ENCODE measurements at regions not wholly inside any gene's neighbourhood (a gene's known extent, or its start where the extent isn't known, plus 50 kb on each side); places are given as distances from the start of the nearest gene placed in this dataset.

DNA sequence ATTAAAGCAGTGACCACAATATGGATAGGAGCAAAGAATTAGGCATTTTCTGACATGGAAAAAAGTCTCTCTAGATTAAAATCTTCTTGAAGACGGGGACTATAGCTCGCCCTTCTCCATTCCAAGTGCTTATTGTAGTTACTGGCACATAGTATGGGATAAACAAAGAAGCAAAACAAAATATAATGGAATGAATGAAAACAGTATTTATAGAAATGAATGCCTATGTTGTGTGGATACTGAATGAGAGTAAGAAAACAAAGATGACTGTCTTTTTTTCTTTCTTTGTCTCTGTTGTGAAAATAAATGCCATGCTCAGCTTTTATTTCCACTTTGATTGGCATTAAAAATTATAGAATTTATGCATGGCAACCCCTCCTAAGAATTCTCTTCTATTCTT lies 1414.3 kb upstream of the ACO1 start:
- DNase-seq (ENCODE audit: low spot score) = no peak
- H3K4me3 ChIP-seq = no peak overlapping the region
- TF ChIP-seq POLR2AphosphoS5 (IDR thresholded peaks at IDR 0.05) (no peak), POLR2A (IDR thresholded peaks at IDR 0.05) (no peak)
- no peak overlapping the region for H3K27ac ChIP-seq
- H3K27me3 ChIP-seq (replicated peaks; ENCODE audit: insufficient read depth) = no peaks in the 10 kb centered on the region
- no peaks in the 10 kb centered on the region for H3K4me1 ChIP-seq (replicated peaks)
- WGBS = 76% methylated on average over 2 of the region's 2 CpGs
- no peaks in the 10 kb centered on the region for H3K36me3 ChIP-seq
- intact Hi-C loops (cut with DNase I) = no loop called here
- no peaks in the 10 kb centered on the region for H3K9me3 ChIP-seq

DNA sequence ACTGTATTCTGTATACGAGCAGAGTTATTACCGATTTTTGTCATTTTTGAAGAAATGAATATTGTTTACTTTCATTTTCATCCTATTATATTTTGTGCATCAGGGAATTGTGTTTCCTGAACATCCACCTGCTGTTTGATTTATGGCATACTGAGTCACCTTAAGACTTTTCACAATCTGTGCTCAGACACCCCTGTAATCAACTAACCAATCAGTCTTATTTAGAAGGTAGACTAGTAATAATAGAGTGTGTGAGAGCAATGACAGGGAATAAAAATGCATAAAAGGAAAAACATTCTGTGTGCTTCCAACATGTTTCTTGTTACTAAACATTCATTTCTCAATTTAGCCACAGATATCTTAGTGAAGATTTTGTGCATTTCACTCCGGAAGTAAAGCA lies 1413.6 kb upstream of the ACO1 start:
- Histone ChIP-seq H3K4me1 (replicated peaks) (no peaks in the 10 kb centered on the region), H3K36me3 (no peaks in the 10 kb centered on the region), H3K27me3 (replicated peaks; ENCODE audit: insufficient read depth) (no peaks in the 10 kb centered on the region), H3K27ac (no peak overlapping the region), H3K4me3 (no peak overlapping the region), H3K9me3 (no peaks in the 10 kb centered on the region)
- DNase-seq (ENCODE audit: low spot score) = no peak
- WGBS = 76% methylated on average over 3 of the region's 3 CpGs
- intact Hi-C loops (cut with DNase I) = no loop called here
- TF ChIP-seq POLR2A (IDR thresholded peaks at IDR 0.05) = no peak
- TF ChIP-seq, protein P1, sequence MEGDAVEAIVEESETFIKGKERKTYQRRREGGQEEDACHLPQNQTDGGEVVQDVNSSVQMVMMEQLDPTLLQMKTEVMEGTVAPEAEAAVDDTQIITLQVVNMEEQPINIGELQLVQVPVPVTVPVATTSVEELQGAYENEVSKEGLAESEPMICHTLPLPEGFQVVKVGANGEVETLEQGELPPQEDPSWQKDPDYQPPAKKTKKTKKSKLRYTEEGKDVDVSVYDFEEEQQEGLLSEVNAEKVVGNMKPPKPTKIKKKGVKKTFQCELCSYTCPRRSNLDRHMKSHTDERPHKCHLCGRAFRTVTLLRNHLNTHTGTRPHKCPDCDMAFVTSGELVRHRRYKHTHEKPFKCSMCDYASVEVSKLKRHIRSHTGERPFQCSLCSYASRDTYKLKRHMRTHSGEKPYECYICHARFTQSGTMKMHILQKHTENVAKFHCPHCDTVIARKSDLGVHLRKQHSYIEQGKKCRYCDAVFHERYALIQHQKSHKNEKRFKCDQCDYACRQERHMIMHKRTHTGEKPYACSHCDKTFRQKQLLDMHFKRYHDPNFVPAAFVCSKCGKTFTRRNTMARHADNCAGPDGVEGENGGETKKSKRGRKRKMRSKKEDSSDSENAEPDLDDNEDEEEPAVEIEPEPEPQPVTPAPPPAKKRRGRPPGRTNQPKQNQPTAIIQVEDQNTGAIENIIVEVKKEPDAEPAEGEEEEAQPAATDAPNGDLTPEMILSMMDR (IDR thresholded peaks at IDR 0.05) = no peak
- no peak for TF ChIP-seq POLR2AphosphoS5 (IDR thresholded peaks at IDR 0.05)

DNA sequence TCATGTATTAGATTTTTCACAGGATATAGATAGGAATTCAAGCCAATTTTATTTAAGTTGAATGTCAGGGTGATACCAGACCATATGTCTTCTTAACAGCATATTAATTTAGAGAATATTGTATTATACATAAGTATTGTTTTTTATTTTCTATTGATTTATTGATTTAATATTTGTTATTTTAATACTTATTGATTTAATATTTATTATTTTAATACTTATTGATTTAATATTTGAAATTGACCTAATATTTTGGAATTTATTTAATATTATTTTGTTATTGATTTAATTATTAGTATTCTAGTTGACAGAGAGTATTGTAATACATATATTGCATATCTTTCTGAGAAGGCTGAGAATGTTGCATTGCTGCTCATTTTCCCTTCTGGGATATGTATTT lies 1411.8 kb upstream of the ACO1 start:
- Histone ChIP-seq H3K27me3 (replicated peaks; ENCODE audit: insufficient read depth) (no peaks in the 10 kb centered on the region), H3K36me3 (no peaks in the 10 kb centered on the region), H3K27ac (no peak overlapping the region), H3K4me1 (replicated peaks) (no peaks in the 10 kb centered on the region), H3K9me3 (no peaks in the 10 kb centered on the region), H3K4me3 (no peak overlapping the region)
- no peak for DNase-seq (ENCODE audit: low spot score)
- TF ChIP-seq POLR2A (IDR thresholded peaks at IDR 0.05) (no peak), POLR2AphosphoS5 (IDR thresholded peaks at IDR 0.05) (no peak)
- TF ChIP-seq, protein P1 (IDR thresholded peaks at IDR 0.05) = no peak
- intact Hi-C loops (cut with DNase I) = no loop called here

DNA sequence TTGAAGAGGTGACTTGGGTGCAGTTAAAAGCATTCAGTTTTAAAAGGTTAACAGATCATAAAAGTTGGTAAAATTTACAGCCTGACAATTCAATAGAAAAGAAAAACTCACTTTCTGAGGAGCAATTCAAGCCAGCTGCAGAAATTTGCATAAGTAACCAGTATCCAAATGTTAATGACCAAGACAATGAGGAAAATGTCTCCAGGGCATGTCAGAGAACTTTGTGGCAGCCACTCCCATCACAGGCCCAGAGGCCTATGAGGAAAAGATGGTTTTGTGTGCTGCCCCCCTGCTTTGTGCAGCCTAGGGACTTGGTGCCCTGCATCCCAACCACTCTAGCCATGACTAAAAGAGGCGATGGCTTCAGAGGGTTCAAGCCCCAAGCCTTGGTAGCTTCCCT lies 1406.5 kb upstream of the ACO1 start:
- Histone ChIP-seq H3K27me3 (replicated peaks; ENCODE audit: insufficient read depth) (no peaks in the 10 kb centered on the region), H3K9me3 (no peaks in the 10 kb centered on the region), H3K4me1 (replicated peaks) (no peaks in the 10 kb centered on the region), H3K27ac (no peak overlapping the region), H3K36me3 (no peaks in the 10 kb centered on the region), H3K4me3 (no peak overlapping the region)
- WGBS = 92% methylated on average over 1 of the region's 1 CpG
- no peak for TF ChIP-seq POLR2AphosphoS5 (IDR thresholded peaks at IDR 0.05)
- TF ChIP-seq, protein P1 (IDR thresholded peaks at IDR 0.05) = no peak
- no peak for DNase-seq (ENCODE audit: low spot score)
- intact Hi-C loops (cut with DNase I) = no loop called here

DNA sequence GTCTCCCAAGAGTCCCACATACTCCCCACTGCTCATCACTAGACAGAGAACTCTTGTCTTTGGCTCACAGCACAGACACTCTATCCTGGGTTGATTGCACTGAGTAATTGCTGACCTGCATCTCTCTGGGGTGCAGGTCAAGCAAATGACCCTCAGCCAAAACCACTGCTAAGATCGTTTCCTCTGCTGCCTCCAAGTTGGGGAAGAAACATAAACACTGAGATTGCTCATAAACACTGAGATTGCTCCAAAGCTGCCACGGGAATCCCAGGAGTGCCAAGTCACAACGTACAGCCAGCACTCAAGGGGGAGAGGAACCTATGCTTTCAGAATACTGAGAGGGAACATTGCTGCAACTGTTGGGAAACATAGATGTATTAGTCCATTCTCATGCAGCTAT lies 1402.1 kb upstream of the ACO1 start:
- Histone ChIP-seq H3K36me3 (no peaks in the 10 kb centered on the region), H3K4me1 (replicated peaks) (no peaks in the 10 kb centered on the region), H3K9me3 (no peaks in the 10 kb centered on the region), H3K4me3 (no peak overlapping the region), H3K27me3 (replicated peaks; ENCODE audit: insufficient read depth) (no peaks in the 10 kb centered on the region), H3K27ac (no peak overlapping the region)
- no peak for TF ChIP-seq POLR2AphosphoS5 (IDR thresholded peaks at IDR 0.05)
- TF ChIP-seq, protein P1 (IDR thresholded peaks at IDR 0.05) = no peak
- no peak for TF ChIP-seq POLR2A (IDR thresholded peaks at IDR 0.05)
- intact Hi-C loops (cut with DNase I) = loop anchor here (10.0 kb wide), 1 partner anchor 622 kb away; no protein-coding TSS in a partner anchor
- no peak for DNase-seq (ENCODE audit: low spot score)
- WGBS = 21% methylated on average over 3 of the region's 3 CpGs

Data from prostate gland (tissue), 2 donors.